Stomach smooth muscle (tissue), 2 donors: ENCODE measurements at regions not wholly inside any gene's neighbourhood (a gene's known extent, or its start where the extent isn't known, plus 50 kb on each side); places are given as distances from the start of the nearest gene placed in this dataset.

ENCODE experiments used
- H3K27ac ChIP-seq: one replicate; pipeline ENCODE4 v1.7.0; 2013; ENCODE audit warnings: mild to moderate bottlenecking, low read length, inconsistent platforms
- H3K27me3 ChIP-seq, 2 donors: one replicate each; pipeline ENCODE4 v1.7.0; 2013; ENCODE audit warnings: low read length in 2 of 2; ENCODE audit not compliant: insufficient read depth in 2 of 2, control insufficient read depth in 1 of 2
- H3K36me3 ChIP-seq, 2 donors: one replicate each; pipeline ENCODE4 v1.7.0; 2013; ENCODE audit warnings: low read length in 2 of 2; ENCODE audit not compliant: control insufficient read depth in 2 of 2, insufficient read depth in 2 of 2
- H3K4me1 ChIP-seq: one replicate; pipeline ENCODE4 v1.7.0; 2013; ENCODE audit warnings: low read length; ENCODE audit not compliant: control insufficient read depth, insufficient read depth
- H3K4me3 ChIP-seq, 2 donors: one replicate each; pipeline ENCODE4 v1.7.0; 2013; ENCODE audit warnings: low read length in 2 of 2
- H3K9ac ChIP-seq, 2 donors: one replicate each; pipeline ENCODE4 v1.7.0; 2013; ENCODE audit warnings: low read length in 2 of 2, mild to moderate bottlenecking in 1 of 2
- H3K9me3 ChIP-seq, 2 donors: one replicate each; pipeline ENCODE4 v1.7.0; 2013; ENCODE audit warnings: low read length in 2 of 2; ENCODE audit not compliant: control insufficient read depth in 2 of 2
- donor health status: healthy.
- donor health status: Pancreatic carcinoma.

DNA sequence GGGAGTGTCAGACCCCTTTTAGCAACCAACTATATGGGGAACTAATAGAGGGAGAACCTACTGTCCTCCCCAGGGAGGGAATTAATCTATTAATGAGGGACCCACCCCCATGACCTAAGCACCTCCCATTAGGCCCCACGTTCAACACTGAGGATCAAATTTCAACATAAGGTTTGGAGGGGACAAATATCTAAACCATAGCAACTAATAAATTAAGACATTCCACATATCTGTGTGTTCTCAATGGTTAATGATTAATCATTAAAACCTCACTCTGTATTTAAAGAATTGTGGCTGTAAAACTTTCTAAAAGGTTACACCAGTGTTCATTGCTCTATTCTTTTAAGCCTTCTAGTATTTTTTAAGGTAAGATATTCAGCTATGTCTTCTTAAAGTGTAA, 500.4 kb upstream of the SULF2 start:
- no peaks in the 10 kb centered on the region for H3K27me3 ChIP-seq
- H3K9ac ChIP-seq: no peak overlapping the region
- H3K4me3 ChIP-seq: no peak overlapping the region
- no peaks in the 10 kb centered on the region for H3K9me3 ChIP-seq
- no peak overlapping the region for H3K27ac ChIP-seq
- no peaks in the 10 kb centered on the region for H3K36me3 ChIP-seq
- H3K4me1 ChIP-seq: peaks cover 42% of the 10 kb centered on the region

DNA sequence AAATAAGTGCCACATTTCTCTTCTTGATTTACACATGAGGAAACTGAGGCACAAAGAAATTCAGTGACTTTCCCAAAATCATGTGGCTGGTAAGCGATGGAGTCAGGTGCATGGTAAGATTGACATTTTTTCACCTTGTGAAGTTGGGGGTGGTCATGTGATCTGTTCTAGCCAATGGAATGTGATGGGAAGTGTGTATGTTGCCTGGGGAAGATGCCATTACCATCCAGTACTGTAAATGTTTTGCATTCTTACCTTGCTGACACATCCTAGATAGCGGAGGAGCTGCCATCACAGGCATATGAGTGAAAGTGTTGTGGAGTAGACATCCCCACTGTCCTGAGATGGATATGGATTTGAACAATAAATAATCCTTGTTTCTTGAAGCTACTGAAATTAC, 499.6 kb upstream of the SULF2 start:
- no peak overlapping the region for H3K4me3 ChIP-seq
- no peak overlapping the region for H3K9ac ChIP-seq
- H3K9me3 ChIP-seq: no peaks in the 10 kb centered on the region
- no peak overlapping the region for H3K27ac ChIP-seq
- peaks cover 40% of the 10 kb centered on the region for H3K4me1 ChIP-seq
- H3K27me3 ChIP-seq: no peaks in the 10 kb centered on the region
- no peaks in the 10 kb centered on the region for H3K36me3 ChIP-seq

DNA sequence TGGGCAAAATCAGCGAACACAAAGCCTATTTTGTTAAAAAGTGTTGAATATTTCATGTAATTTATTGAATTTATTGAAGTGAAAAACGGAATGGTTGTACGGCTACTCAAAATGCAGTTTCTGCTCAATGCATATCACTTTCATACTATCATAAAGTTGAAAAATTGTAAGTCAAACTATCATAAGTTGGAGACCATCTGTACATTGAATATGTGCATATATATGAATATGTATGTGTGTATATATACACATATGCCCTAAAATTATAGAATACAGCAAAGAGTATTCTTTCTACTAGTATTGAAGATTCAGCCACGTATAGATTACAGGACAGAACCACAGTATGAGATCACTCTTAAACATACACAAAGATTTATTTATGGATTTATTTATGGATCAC, 499.0 kb upstream of the SULF2 start:
- Histone ChIP-seq H3K9ac (no peak overlapping the region), H3K36me3 (no peaks in the 10 kb centered on the region), H3K4me3 (no peak overlapping the region), H3K27me3 (no peaks in the 10 kb centered on the region), H3K27ac (no peak overlapping the region), H3K4me1 (peaks cover 39% of the 10 kb centered on the region), H3K9me3 (no peaks in the 10 kb centered on the region)

- H3K27ac ChIP-seq: no peak overlapping the region
- H3K9me3 ChIP-seq: no peaks in the 10 kb centered on the region
- no peak overlapping the region for H3K9ac ChIP-seq
- H3K4me3 ChIP-seq: no peak overlapping the region
- no peaks in the 10 kb centered on the region for H3K27me3 ChIP-seq
- no peaks in the 10 kb centered on the region for H3K36me3 ChIP-seq
- peaks cover 32% of the 10 kb centered on the region for H3K4me1 ChIP-seq
Measured at GRCh38 chr20:48283470-48284110, 498.3 kb upstream of the SULF2 start.

DNA sequence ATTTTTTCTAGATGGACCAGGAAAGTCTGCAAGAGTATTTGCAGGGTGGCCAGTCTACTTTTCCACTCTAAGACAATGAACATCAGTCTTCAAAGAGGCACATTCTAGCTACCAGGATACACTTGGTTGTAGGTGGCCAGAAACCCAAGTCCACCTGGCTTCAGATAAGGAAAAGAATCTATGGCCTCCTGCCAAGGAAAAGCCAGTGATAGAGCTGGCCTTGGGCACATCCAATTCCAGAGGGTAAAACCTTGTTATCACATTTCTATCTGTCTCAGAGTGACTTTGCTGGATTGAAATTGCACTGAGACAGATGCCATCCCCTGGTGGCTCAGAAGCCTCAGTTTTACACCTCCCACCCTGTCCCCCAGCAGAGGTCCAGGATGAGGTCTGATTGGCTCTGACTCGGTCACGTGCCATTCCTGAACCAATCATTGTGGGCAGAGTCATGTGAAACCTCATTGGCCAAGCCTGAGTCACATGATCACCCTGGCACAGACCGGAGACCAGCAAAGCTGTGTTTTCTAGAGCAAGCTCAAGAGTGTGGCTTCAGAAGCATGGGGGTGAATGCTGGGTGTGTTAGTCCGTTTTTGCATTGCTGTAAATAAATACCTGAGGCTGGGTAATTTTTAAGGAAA, 497.4 kb upstream of the SULF2 start:
- H3K36me3 ChIP-seq: no peaks in the 10 kb centered on the region
- no peak overlapping the region for H3K4me3 ChIP-seq
- H3K9ac ChIP-seq: no peak overlapping the region
- H3K9me3 ChIP-seq: no peaks in the 10 kb centered on the region
- peaks cover 25% of the 10 kb centered on the region for H3K4me1 ChIP-seq
- no peak overlapping the region for H3K27ac ChIP-seq
- H3K27me3 ChIP-seq: no peaks in the 10 kb centered on the region

- Histone ChIP-seq H3K9ac (no peak overlapping the region), H3K4me3 (no peak overlapping the region), H3K27me3 (no peaks in the 10 kb centered on the region), H3K36me3 (no peaks in the 10 kb centered on the region), H3K9me3 (no peaks in the 10 kb centered on the region), H3K27ac (no peak overlapping the region), H3K4me1 (peaks cover 13% of the 10 kb centered on the region)
Measured at GRCh38 chr20:48281501-48281900, 496.2 kb upstream of the SULF2 start.

DNA sequence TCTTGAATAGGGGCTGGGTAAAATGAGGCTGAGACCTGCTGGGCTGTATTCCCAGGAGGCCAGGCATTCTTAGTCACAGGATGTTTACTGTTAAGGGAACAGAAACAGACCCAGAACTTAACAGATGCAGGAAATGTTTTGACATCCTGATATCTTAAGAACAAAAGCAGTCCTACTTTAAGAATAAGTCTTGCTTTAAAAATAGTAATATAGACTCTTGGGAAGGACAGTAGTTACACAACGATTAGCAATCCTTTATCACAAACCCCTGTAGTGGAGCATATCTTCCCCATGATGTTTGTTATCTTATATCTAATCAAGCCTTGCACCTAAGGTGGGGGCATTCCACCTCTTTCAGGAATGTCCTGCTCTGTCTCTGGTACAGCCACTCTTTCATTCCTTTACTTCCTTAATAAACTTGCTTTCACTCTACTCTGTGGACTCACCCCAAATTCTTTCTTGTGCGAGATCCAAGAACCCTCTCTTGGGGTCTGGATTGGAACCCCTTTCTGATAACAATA, 493.7 kb upstream of the SULF2 start:
- Histone ChIP-seq H3K4me3 (no peak overlapping the region), H3K9me3 (no peaks in the 10 kb centered on the region), H3K27ac (no peak overlapping the region), H3K9ac (no peak overlapping the region), H3K27me3 (no peaks in the 10 kb centered on the region), H3K36me3 (no peaks in the 10 kb centered on the region), H3K4me1 (peaks cover 6% of the 10 kb centered on the region)

- Histone ChIP-seq H3K4me1 (peaks cover 2% of the 10 kb centered on the region), H3K27ac (no peak overlapping the region), H3K9ac (no peak overlapping the region), H3K4me3 (no peak overlapping the region), H3K36me3 (no peaks in the 10 kb centered on the region), H3K9me3 (no peaks in the 10 kb centered on the region), H3K27me3 (peaks cover 0 to 2% of the 10 kb centered on the region in 2 donors)
Measured at GRCh38 chr20:48277266-48277665, 492.0 kb upstream of the SULF2 start.

DNA sequence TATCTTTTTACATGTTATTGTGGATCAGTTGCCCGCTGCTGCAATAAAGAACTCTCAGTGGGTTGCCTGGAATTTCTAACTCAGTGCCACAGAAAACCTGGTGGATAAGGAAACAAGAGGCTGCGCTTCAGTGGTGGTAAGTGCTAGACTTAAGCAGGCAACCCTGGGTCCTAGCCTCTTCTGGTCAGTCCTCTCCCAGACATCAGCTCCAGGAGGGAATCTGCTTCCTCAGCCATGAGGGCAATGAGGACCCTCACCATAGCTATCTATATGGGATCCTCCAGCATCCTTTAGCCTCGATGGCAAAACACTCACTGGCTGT, 490.7 kb upstream of the SULF2 start:
- Histone ChIP-seq H3K36me3 (no peaks in the 10 kb centered on the region), H3K27me3 (peaks cover 0 to 2% of the 10 kb centered on the region in 2 donors), H3K9me3 (no peaks in the 10 kb centered on the region), H3K4me1 (peaks cover 2% of the 10 kb centered on the region), H3K27ac (no peak overlapping the region), H3K9ac (no peak overlapping the region), H3K4me3 (no peak overlapping the region)

DNA sequence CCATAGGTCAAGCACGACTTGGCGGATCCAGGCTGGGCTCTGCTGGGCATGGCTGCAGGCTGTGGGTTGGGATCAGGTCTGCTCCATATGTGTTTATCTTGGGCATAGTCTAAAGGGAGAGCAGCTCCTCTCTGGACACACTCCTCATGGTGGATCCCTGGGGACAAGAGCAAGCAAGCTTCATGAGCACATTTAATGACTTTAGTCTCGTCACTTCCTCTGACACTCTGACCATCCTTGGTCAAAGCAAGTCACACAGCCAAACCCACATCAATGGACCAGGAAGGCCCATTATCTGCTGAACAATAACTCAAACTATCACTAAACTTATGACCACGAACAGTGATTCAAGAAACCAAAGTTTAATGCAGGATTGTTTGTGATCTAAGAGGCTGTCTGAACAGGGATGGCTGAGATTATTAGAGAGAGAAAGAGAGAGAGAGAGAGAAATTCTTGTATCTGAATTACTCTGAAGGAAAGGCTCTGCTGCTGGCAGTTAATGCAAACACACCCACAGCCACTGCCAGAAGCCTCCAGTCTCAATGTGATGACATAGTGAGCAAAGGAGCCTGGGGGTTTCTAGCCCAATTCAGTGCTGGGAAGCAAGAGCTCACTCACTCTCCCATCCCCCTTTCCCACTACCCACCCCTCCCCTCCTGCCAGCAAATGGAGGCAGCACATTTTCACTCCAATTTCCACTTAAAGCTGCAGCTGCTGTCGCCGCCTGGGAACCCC, 490.2 kb upstream of the SULF2 start:
- H3K27ac ChIP-seq: no peak overlapping the region
- H3K4me1 ChIP-seq: peaks cover 2% of the 10 kb centered on the region
- peaks cover 0 to 2% of the 10 kb centered on the region in 2 donors for H3K27me3 ChIP-seq
- H3K4me3 ChIP-seq: no peak overlapping the region
- no peaks in the 10 kb centered on the region for H3K9me3 ChIP-seq
- H3K9ac ChIP-seq: no peak overlapping the region
- no peaks in the 10 kb centered on the region for H3K36me3 ChIP-seq

GRCh38 chr20:48273843-48274242, 488.6 kb upstream of the SULF2 start:
- Histone ChIP-seq H3K9me3 (no peaks in the 10 kb centered on the region), H3K27me3 (peaks cover 0 to 2% of the 10 kb centered on the region in 2 donors), H3K36me3 (no peaks in the 10 kb centered on the region), H3K4me3 (no peak overlapping the region), H3K27ac (no peak overlapping the region), H3K4me1 (no peaks in the 10 kb centered on the region), H3K9ac (no peak overlapping the region)
